ENCODE measurements at regions not wholly inside any gene's neighbourhood (a gene's known extent, or its start where the extent isn't known, plus 50 kb on each side); places are given as distances from the start of the nearest gene placed in this dataset.

GRCh38 chr18:53790786-53791185 is 433.7 kb downstream of the MBD2 start:
- Histone ChIP-seq H4K8ac (ENCODE audit: low read length) (no peak overlapping the region), H3K27me3 (ENCODE audit: control insufficient read depth in 1 of 2, insufficient read depth in 1 of 2, low read length in 2 of 2) (no peaks in the 10 kb centered on the region), H3K9me3 (ENCODE audit: control insufficient read depth, low read length) (no peaks in the 10 kb centered on the region), H3K4me2 (ENCODE audit: low read length, poor library complexity, severe bottlenecking) (no peak overlapping the region), H2BK120ac (ENCODE audit: low read depth, low read length) (no peak overlapping the region), H2AFZ (ENCODE audit: low read depth, low read length) (no peak overlapping the region), H3K18ac (ENCODE audit: low read depth in 1 of 2, low read length in 2 of 2) (no peak overlapping the region), H3K14ac (ENCODE audit: low read length in 2 of 2) (no peak overlapping the region), H3K27ac (ENCODE audit: low read length, poor library complexity, severe bottlenecking) (no peak overlapping the region), H2BK12ac (ENCODE audit: low read length in 2 of 2) (no peak overlapping the region), H3K4ac (ENCODE audit: low read depth in 1 of 2, low read length in 2 of 2) (no peak overlapping the region), H2BK15ac (ENCODE audit: low read depth, poor library complexity, severe bottlenecking) (no peak overlapping the region), H3K9ac (ENCODE audit: low read length) (no peak overlapping the region), H2AK5ac (ENCODE audit: low read length, severe bottlenecking) (no peak overlapping the region), H3K36me3 (ENCODE audit: control insufficient read depth in 1 of 2, insufficient read depth in 2 of 2, low read depth in 1 of 2, low read length in 2 of 2) (no peaks in the 10 kb centered on the region), H4K91ac (ENCODE audit: low read length) (no peak overlapping the region), H2BK5ac (ENCODE audit: low read depth, low read length, poor library complexity, severe bottlenecking) (no peak overlapping the region), H3K79me1 (replicated peaks; ENCODE audit: low read length, poor library complexity, severe bottlenecking) (no peaks in the 10 kb centered on the region), H3K4me1 (ENCODE audit: control insufficient read depth, insufficient read depth, low read depth, low read length) (no peaks in the 10 kb centered on the region), H3K23ac (ENCODE audit: low read length in 2 of 2) (no peak overlapping the region), H3K4me3 (ENCODE audit: insufficient read depth in 1 of 2, low read depth in 1 of 2, low read length in 2 of 2) (no peak overlapping the region)
- DNase-seq, result no peak

- no peak for DNase-seq
- Histone ChIP-seq H3K4me1 (ENCODE audit: control insufficient read depth, insufficient read depth, low read depth, low read length) (no peaks in the 10 kb centered on the region), H2BK12ac (ENCODE audit: low read length in 2 of 2) (no peak overlapping the region), H2BK15ac (ENCODE audit: low read depth, poor library complexity, severe bottlenecking) (no peak overlapping the region), H3K79me1 (replicated peaks; ENCODE audit: low read length, poor library complexity, severe bottlenecking) (no peaks in the 10 kb centered on the region), H2AK5ac (ENCODE audit: low read length, severe bottlenecking) (no peak overlapping the region), H3K4me2 (ENCODE audit: low read length, poor library complexity, severe bottlenecking) (no peak overlapping the region), H3K36me3 (ENCODE audit: control insufficient read depth in 1 of 2, insufficient read depth in 2 of 2, low read depth in 1 of 2, low read length in 2 of 2) (no peaks in the 10 kb centered on the region), H3K14ac (ENCODE audit: low read length in 2 of 2) (no peak overlapping the region), H3K9me3 (ENCODE audit: control insufficient read depth, low read length) (no peaks in the 10 kb centered on the region), H4K8ac (ENCODE audit: low read length) (no peak overlapping the region), H2BK120ac (ENCODE audit: low read depth, low read length) (no peak overlapping the region), H3K9ac (ENCODE audit: low read length) (no peak overlapping the region), H3K27me3 (ENCODE audit: control insufficient read depth in 1 of 2, insufficient read depth in 1 of 2, low read length in 2 of 2) (no peaks in the 10 kb centered on the region), H2AFZ (ENCODE audit: low read depth, low read length) (no peak overlapping the region), H3K27ac (ENCODE audit: low read length, poor library complexity, severe bottlenecking) (no peak overlapping the region), H3K4me3 (ENCODE audit: insufficient read depth in 1 of 2, low read depth in 1 of 2, low read length in 2 of 2) (no peak overlapping the region), H3K4ac (ENCODE audit: low read depth in 1 of 2, low read length in 2 of 2) (no peak overlapping the region), H2BK5ac (ENCODE audit: low read depth, low read length, poor library complexity, severe bottlenecking) (no peak overlapping the region), H3K23ac (ENCODE audit: low read length in 2 of 2) (no peak overlapping the region), H3K18ac (ENCODE audit: low read depth in 1 of 2, low read length in 2 of 2) (no peak overlapping the region), H4K91ac (ENCODE audit: low read length) (no peak overlapping the region)
- WGBS, result 83% methylated on average over 2 of the region's 4 CpGs
Measured at GRCh38 chr18:53789376-53790247, 434.9 kb downstream of the MBD2 start.

GRCh38 chr18:53785811-53786210 is 438.7 kb downstream of the MBD2 start:
- no peaks in the 10 kb centered on the region for H3K4me1 ChIP-seq (ENCODE audit: control insufficient read depth, insufficient read depth, low read depth, low read length)
- no peak overlapping the region for H4K91ac ChIP-seq (ENCODE audit: low read length)
- H3K79me1 ChIP-seq (replicated peaks; ENCODE audit: low read length, poor library complexity, severe bottlenecking), result no peaks in the 10 kb centered on the region
- H3K4ac ChIP-seq (ENCODE audit: low read depth in 1 of 2, low read length in 2 of 2), result no peak overlapping the region
- H2BK15ac ChIP-seq (ENCODE audit: low read depth, poor library complexity, severe bottlenecking), result no peak overlapping the region
- H3K9ac ChIP-seq (ENCODE audit: low read length), result no peak overlapping the region
- H2BK12ac ChIP-seq (ENCODE audit: low read length in 2 of 2), result no peak overlapping the region
- no peak overlapping the region for H2AK5ac ChIP-seq (ENCODE audit: low read length, severe bottlenecking)
- H3K14ac ChIP-seq (ENCODE audit: low read length in 2 of 2), result no peak overlapping the region
- no peak for DNase-seq
- H3K23ac ChIP-seq (ENCODE audit: low read length in 2 of 2), result no peak overlapping the region
- H3K27ac ChIP-seq (ENCODE audit: low read length, poor library complexity, severe bottlenecking), result no peak overlapping the region
- H3K18ac ChIP-seq (ENCODE audit: low read depth in 1 of 2, low read length in 2 of 2), result no peak overlapping the region
- H4K8ac ChIP-seq (ENCODE audit: low read length), result no peak overlapping the region
- no peak overlapping the region for H3K4me2 ChIP-seq (ENCODE audit: low read length, poor library complexity, severe bottlenecking)
- no peaks in the 10 kb centered on the region for H3K9me3 ChIP-seq (ENCODE audit: control insufficient read depth, low read length)
- H3K36me3 ChIP-seq (ENCODE audit: control insufficient read depth in 1 of 2, insufficient read depth in 2 of 2, low read depth in 1 of 2, low read length in 2 of 2), result no peaks in the 10 kb centered on the region
- H3K4me3 ChIP-seq (ENCODE audit: insufficient read depth in 1 of 2, low read depth in 1 of 2, low read length in 2 of 2), result no peak overlapping the region
- no peak overlapping the region for H2BK120ac ChIP-seq (ENCODE audit: low read depth, low read length)
- H2BK5ac ChIP-seq (ENCODE audit: low read depth, low read length, poor library complexity, severe bottlenecking), result no peak overlapping the region
- H3K27me3 ChIP-seq (ENCODE audit: control insufficient read depth in 1 of 2, insufficient read depth in 1 of 2, low read length in 2 of 2), result no peaks in the 10 kb centered on the region
- H2AFZ ChIP-seq (ENCODE audit: low read depth, low read length), result no peak overlapping the region

- H2AK5ac ChIP-seq (ENCODE audit: low read length, severe bottlenecking), result no peak overlapping the region
- no peak overlapping the region for H2BK15ac ChIP-seq (ENCODE audit: low read depth, poor library complexity, severe bottlenecking)
- no peak overlapping the region for H2BK120ac ChIP-seq (ENCODE audit: low read depth, low read length)
- no peaks in the 10 kb centered on the region for H3K36me3 ChIP-seq (ENCODE audit: control insufficient read depth in 1 of 2, insufficient read depth in 2 of 2, low read depth in 1 of 2, low read length in 2 of 2)
- H4K8ac ChIP-seq (ENCODE audit: low read length), result no peak overlapping the region
- H2AFZ ChIP-seq (ENCODE audit: low read depth, low read length), result no peak overlapping the region
- no peak overlapping the region for H3K23ac ChIP-seq (ENCODE audit: low read length in 2 of 2)
- no peak overlapping the region for H3K27ac ChIP-seq (ENCODE audit: low read length, poor library complexity, severe bottlenecking)
- no peak overlapping the region for H3K9ac ChIP-seq (ENCODE audit: low read length)
- H3K18ac ChIP-seq (ENCODE audit: low read depth in 1 of 2, low read length in 2 of 2), result no peak overlapping the region
- H3K79me1 ChIP-seq (replicated peaks; ENCODE audit: low read length, poor library complexity, severe bottlenecking), result no peaks in the 10 kb centered on the region
- no peak overlapping the region for H4K91ac ChIP-seq (ENCODE audit: low read length)
- H3K14ac ChIP-seq (ENCODE audit: low read length in 2 of 2), result no peak overlapping the region
- 50% methylated on average over 1 of the region's 1 CpG for WGBS
- H3K4me3 ChIP-seq (ENCODE audit: insufficient read depth in 1 of 2, low read depth in 1 of 2, low read length in 2 of 2), result no peak overlapping the region
- no peak overlapping the region for H3K4ac ChIP-seq (ENCODE audit: low read depth in 1 of 2, low read length in 2 of 2)
- no peak overlapping the region for H2BK5ac ChIP-seq (ENCODE audit: low read depth, low read length, poor library complexity, severe bottlenecking)
- no peaks in the 10 kb centered on the region for H3K27me3 ChIP-seq (ENCODE audit: control insufficient read depth in 1 of 2, insufficient read depth in 1 of 2, low read length in 2 of 2)
- H3K9me3 ChIP-seq (ENCODE audit: control insufficient read depth, low read length), result no peaks in the 10 kb centered on the region
- DNase-seq, result no peak
- H3K4me1 ChIP-seq (ENCODE audit: control insufficient read depth, insufficient read depth, low read depth, low read length), result no peaks in the 10 kb centered on the region
- no peak overlapping the region for H2BK12ac ChIP-seq (ENCODE audit: low read length in 2 of 2)
- H3K4me2 ChIP-seq (ENCODE audit: low read length, poor library complexity, severe bottlenecking), result no peak overlapping the region
Measured at GRCh38 chr18:53784253-53784652, 440.2 kb downstream of the MBD2 start.

Measured in mesenchymal stem cell (in vitro differentiated cells and primary cell).